Thyroid gland (tissue), 4 donors: ENCODE measurements at regions not wholly inside any gene's neighbourhood (a gene's known extent, or its start where the extent isn't known, plus 50 kb on each side); places are given as distances from the start of the nearest gene placed in this dataset.

Source experiments
- POLR2A ChIP-seq, 2 donors: fragments of 450-650 bp; IDR thresholded peaks; one replicate each; pipeline ENCODE4 v1.6.1; 2017; ENCODE audit warnings: antibody characterized with exemption in 2 of 2, mild to moderate bottlenecking in 2 of 2, moderate library complexity in 1 of 2
- TF ChIP-seq, protein P1 (sequence below), 6 experiments: fragments of 200-600 bp in 3 of 6; fragments of 450-650 bp in 3 of 6; sonication (generic) in 3 of 6; IDR thresholded peaks; one replicate each; pipeline ENCODE4 v1.5.1; 2016 to 2019; ENCODE audit warnings: antibody characterized with exemption in 6 of 6, mild to moderate bottlenecking in 2 of 6, inconsistent platforms in 1 of 6, moderate library complexity in 1 of 6

DNA sequence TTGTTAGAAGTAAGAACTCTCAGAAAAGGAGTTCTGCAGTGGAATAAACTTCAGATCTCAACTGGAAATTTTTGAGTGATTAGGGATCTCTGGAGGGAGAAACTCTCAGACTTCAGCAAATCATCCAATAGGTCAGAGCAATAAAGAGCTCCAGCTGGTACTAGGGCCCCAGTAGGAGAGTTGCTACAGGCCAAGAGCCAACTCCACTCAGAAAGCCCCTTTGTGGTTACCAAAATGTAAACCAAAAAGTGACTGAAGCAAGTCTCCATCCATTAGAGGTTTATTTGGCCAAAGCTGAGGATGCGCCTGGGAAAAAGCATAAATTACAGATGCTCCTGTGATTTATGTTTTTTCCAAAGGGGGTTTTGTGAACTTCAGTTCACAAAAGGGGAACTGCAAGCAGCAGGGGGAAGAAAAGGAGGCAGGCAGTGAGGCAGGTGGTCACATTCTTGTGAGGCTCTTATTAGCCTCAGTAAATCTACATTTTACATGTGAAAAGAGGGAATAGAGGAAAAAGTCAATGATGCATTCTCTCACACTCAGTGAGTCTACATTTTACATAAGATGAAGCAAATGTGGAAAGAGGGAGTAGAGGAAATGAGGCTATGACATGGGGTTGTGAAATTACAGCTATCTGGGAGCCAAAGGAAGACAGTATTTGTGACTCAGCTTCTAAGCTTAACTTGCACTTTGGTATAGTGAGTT lies 92.4 kb upstream of the DAZL start:
- TF ChIP-seq, protein P1, sequence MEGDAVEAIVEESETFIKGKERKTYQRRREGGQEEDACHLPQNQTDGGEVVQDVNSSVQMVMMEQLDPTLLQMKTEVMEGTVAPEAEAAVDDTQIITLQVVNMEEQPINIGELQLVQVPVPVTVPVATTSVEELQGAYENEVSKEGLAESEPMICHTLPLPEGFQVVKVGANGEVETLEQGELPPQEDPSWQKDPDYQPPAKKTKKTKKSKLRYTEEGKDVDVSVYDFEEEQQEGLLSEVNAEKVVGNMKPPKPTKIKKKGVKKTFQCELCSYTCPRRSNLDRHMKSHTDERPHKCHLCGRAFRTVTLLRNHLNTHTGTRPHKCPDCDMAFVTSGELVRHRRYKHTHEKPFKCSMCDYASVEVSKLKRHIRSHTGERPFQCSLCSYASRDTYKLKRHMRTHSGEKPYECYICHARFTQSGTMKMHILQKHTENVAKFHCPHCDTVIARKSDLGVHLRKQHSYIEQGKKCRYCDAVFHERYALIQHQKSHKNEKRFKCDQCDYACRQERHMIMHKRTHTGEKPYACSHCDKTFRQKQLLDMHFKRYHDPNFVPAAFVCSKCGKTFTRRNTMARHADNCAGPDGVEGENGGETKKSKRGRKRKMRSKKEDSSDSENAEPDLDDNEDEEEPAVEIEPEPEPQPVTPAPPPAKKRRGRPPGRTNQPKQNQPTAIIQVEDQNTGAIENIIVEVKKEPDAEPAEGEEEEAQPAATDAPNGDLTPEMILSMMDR (IDR thresholded peaks at IDR 0.05): no peak
- no peak for TF ChIP-seq POLR2A (IDR thresholded peaks at IDR 0.05)
